CD14-positive monocyte (primary cell): ENCODE measurements at regions not wholly inside any gene's neighbourhood (a gene's known extent, or its start where the extent isn't known, plus 50 kb on each side); places are given as distances from the start of the nearest gene placed in this dataset.

Experiments used
- DNase-seq, 3 donors: peaks; one replicate each; pipeline ENCODE4 v3.0.0-alpha.2; 2011 to 2022
- H2AFZ ChIP-seq: 2 replicates; pipeline ENCODE4 v1.6.0; 2012; ENCODE audit warnings: mild to moderate bottlenecking, low read depth, low read length, inconsistent platforms; ENCODE audit not compliant: insufficient read depth, poor library complexity, severe bottlenecking
- H3K27ac ChIP-seq, 2 donors: 1 replicate in 1 of 2; 2 replicates in 1 of 2; pipeline ENCODE4 v1.5.1; 2012 to 2013; ENCODE audit warnings: low read length in 2 of 2, control low read depth in 1 of 2, inconsistent platforms in 1 of 2, low read depth in 1 of 2, mild to moderate bottlenecking in 1 of 2
- H3K27me3 ChIP-seq, 2 donors: one replicate each; pipeline versions ENCODE4 v1.6.0 to v1.6.1; 2011 to 2013; ENCODE audit warnings: low read length in 2 of 2; ENCODE audit not compliant: control insufficient read depth in 2 of 2, insufficient read depth in 2 of 2
- H3K36me3 ChIP-seq, 2 donors: replicated peaks in 1 of 2; 1 replicate in 1 of 2; 2 replicates in 1 of 2; pipeline versions ENCODE4 v1.5.1 to v1.6.1; 2012 to 2013; ENCODE audit warnings: low read length in 2 of 2, control low read depth in 1 of 2, inconsistent platforms in 1 of 2, mild to moderate bottlenecking in 1 of 2; ENCODE audit not compliant: insufficient read depth in 2 of 2, control insufficient read depth in 1 of 2
- H3K4me1 ChIP-seq, 2 donors: 1 replicate in 1 of 2; 2 replicates in 1 of 2; pipeline versions ENCODE4 v1.5.1 to v1.6.1; 2012 to 2013; ENCODE audit warnings: low read length in 2 of 2, control low read depth in 1 of 2, inconsistent platforms in 1 of 2, mild to moderate bottlenecking in 1 of 2, moderate library complexity in 1 of 2; ENCODE audit not compliant: insufficient read depth in 2 of 2, control insufficient read depth in 1 of 2
- H3K4me2 ChIP-seq: replicated peaks from 2 replicates; pipeline ENCODE3; 2012; ENCODE audit warnings: low read length, moderate library complexity, mild to moderate bottlenecking; ENCODE audit not compliant: poor library complexity, severe bottlenecking; ENCODE audit errors: extremely low read depth
- H3K4me3 ChIP-seq, 3 experiments: fragments of 200-600 bp in 1 of 3; sonication (generic) in 1 of 3; replicated peaks in 1 of 3; 1 replicate in 2 of 3; 2 replicates in 1 of 3; pipeline ENCODE4 v1.5.1; 2011 to 2013; ENCODE audit warnings: low read length in 3 of 3, mild to moderate bottlenecking in 3 of 3, control low read depth in 2 of 3, low read depth in 2 of 3, inconsistent platforms in 1 of 3, moderate library complexity in 1 of 3
- H3K79me2 ChIP-seq: 2 replicates; pipeline ENCODE4 v1.6.0; 2012; ENCODE audit warnings: mild to moderate bottlenecking, control low read depth, inconsistent platforms, low read length, moderate library complexity; ENCODE audit not compliant: insufficient read depth
- H3K9ac ChIP-seq: 2 replicates; pipeline ENCODE4 v1.6.0; 2017; ENCODE audit warnings: low read length, mild to moderate bottlenecking; ENCODE audit not compliant: insufficient read depth, poor library complexity, severe bottlenecking
- H3K9me3 ChIP-seq, 2 donors: replicated peaks in 1 of 2; 1 replicate in 1 of 2; 2 replicates in 1 of 2; pipeline versions ENCODE4 v1.5.1 to v1.6.1; 2012 to 2013; ENCODE audit warnings: low read length in 2 of 2, control low read depth in 1 of 2; ENCODE audit not compliant: control insufficient read depth in 1 of 2, insufficient read depth in 1 of 2
- H4K20me1 ChIP-seq: 2 replicates; pipeline ENCODE4 v1.6.0; 2012; ENCODE audit warnings: mild to moderate bottlenecking, low read length, control low read depth, moderate library complexity; ENCODE audit not compliant: insufficient read depth
- H3K27ac Mint-ChIP-seq, 7 donors: one replicate each; pipeline ENCODE4 v1.8.0; 2020; ENCODE audit warnings: mild to moderate bottlenecking in 7 of 7, mixed read lengths in 7 of 7, moderate library complexity in 6 of 7, inconsistent platforms in 2 of 7
- H3K27me3 Mint-ChIP-seq, 3 donors: one replicate each; pipeline ENCODE4 v1.8.0; 2021 to 2022; ENCODE audit warnings: low read depth in 3 of 3, mild to moderate bottlenecking in 3 of 3, mixed read lengths in 3 of 3, moderate library complexity in 3 of 3, inconsistent platforms in 1 of 3
- H3K36me3 Mint-ChIP-seq, 2 donors: one replicate each; pipeline ENCODE4 v1.8.0; 2020; ENCODE audit warnings: mixed read lengths in 2 of 2, inconsistent platforms in 1 of 2, mild to moderate bottlenecking in 1 of 2
- H3K4me1 Mint-ChIP-seq: one replicate; pipeline ENCODE4 v1.8.0; 2020; ENCODE audit warnings: mild to moderate bottlenecking, mixed read lengths
- H3K4me3 Mint-ChIP-seq, 2 donors: one replicate each; pipeline ENCODE4 v1.8.0; 2020; ENCODE audit warnings: mild to moderate bottlenecking in 2 of 2, mixed read lengths in 2 of 2, moderate library complexity in 1 of 2
- H3K9me3 Mint-ChIP-seq, 7 donors: one replicate each; pipeline ENCODE4 v1.8.0; 2020 to 2022; ENCODE audit warnings: mixed read lengths in 7 of 7, mild to moderate bottlenecking in 6 of 7, moderate library complexity in 6 of 7, inconsistent platforms in 2 of 7
- WGBS: methylation state at CpG from one replicate; pipeline ENCODE4 v1.1.5; 2013; ENCODE audit warnings: missing lambda C conversion rate; ENCODE audit not compliant: insufficient coverage; 5-methylcytosine and 5-hydroxymethylcytosine counted together
- intact Hi-C, 2 donors: fragments of 100-400 bp; cut with micrococcal nuclease; formaldehyde crosslinking; loops; one replicate each; pipeline versions ENCODE4 v1.15.0 to v1.15.1; 2023
- TF ChIP-seq, protein P1 (sequence below): fragments of 200-600 bp; IDR thresholded peaks from one replicate; pipeline ENCODE4 v1.8.0; 2022; ENCODE audit warnings: antibody characterized with exemption, mild to moderate bottlenecking

DNA sequence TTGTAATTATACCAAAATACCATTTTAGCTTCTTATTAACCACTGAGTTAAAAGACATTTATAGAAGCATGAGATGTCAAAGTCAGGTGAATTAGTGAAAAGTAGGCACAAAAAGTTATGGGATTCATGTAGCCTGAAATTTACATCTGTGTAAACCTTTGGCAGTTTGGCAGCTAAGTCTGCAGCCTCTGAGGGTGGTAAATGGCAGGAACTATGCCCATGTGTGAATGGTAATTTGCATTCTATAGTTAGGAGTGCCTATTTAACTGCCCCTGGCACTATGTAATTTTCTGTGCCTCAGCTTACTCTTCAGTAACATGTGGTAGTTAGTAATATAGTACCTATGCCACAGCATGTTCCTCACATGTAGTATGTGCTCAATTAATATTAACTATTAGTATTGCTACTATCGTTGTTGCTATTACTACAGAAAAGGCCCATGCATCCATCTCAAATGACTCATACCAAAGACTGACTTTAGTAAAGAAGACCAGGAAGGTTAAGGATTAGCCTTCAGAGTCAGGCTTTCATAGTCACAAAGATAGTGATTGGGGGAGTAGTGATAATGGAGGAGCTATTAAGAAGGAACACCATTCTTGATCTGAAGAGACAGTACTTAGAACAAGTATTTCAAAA lies 258.7 kb upstream of the BTG1 start:
- H3K9ac ChIP-seq, result no peak overlapping the region
- no peaks in the 10 kb centered on the region for H3K79me2 ChIP-seq
- WGBS, result no CpG with 5 or more reads among the region's 1 CpG
- no peak overlapping the region for H3K4me3 Mint-ChIP-seq
- peaks cover 11 to 14% of the 10 kb centered on the region in 2 donors for H3K4me1 ChIP-seq
- peaks cover 27% of the 10 kb centered on the region for H3K4me1 Mint-ChIP-seq
- H3K36me3 Mint-ChIP-seq, result no peaks in the 10 kb centered on the region
- peaks cover 0 to 12% (median 2%) of the 10 kb centered on the region in 7 donors for H3K9me3 Mint-ChIP-seq
- H3K4me3 ChIP-seq, result no peak overlapping the region
- H3K36me3 ChIP-seq, result no peaks in the 10 kb centered on the region
- intact Hi-C loops, result no loop called here
- no peak overlapping the region for H3K27ac ChIP-seq
- no peaks in the 10 kb centered on the region for H4K20me1 ChIP-seq
- no peak overlapping the region for H3K27ac Mint-ChIP-seq
- H3K27me3 Mint-ChIP-seq, result peaks cover 0 to 2% (median 2%) of the 10 kb centered on the region in 3 donors
- H2AFZ ChIP-seq, result no peak overlapping the region
- H3K9me3 ChIP-seq, result no peaks in the 10 kb centered on the region
- H3K27me3 ChIP-seq, result no peaks in the 10 kb centered on the region
- no peak overlapping the region for H3K4me2 ChIP-seq
- DNase-seq, result no peak
- TF ChIP-seq, protein P1, sequence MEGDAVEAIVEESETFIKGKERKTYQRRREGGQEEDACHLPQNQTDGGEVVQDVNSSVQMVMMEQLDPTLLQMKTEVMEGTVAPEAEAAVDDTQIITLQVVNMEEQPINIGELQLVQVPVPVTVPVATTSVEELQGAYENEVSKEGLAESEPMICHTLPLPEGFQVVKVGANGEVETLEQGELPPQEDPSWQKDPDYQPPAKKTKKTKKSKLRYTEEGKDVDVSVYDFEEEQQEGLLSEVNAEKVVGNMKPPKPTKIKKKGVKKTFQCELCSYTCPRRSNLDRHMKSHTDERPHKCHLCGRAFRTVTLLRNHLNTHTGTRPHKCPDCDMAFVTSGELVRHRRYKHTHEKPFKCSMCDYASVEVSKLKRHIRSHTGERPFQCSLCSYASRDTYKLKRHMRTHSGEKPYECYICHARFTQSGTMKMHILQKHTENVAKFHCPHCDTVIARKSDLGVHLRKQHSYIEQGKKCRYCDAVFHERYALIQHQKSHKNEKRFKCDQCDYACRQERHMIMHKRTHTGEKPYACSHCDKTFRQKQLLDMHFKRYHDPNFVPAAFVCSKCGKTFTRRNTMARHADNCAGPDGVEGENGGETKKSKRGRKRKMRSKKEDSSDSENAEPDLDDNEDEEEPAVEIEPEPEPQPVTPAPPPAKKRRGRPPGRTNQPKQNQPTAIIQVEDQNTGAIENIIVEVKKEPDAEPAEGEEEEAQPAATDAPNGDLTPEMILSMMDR, result no peak

DNA sequence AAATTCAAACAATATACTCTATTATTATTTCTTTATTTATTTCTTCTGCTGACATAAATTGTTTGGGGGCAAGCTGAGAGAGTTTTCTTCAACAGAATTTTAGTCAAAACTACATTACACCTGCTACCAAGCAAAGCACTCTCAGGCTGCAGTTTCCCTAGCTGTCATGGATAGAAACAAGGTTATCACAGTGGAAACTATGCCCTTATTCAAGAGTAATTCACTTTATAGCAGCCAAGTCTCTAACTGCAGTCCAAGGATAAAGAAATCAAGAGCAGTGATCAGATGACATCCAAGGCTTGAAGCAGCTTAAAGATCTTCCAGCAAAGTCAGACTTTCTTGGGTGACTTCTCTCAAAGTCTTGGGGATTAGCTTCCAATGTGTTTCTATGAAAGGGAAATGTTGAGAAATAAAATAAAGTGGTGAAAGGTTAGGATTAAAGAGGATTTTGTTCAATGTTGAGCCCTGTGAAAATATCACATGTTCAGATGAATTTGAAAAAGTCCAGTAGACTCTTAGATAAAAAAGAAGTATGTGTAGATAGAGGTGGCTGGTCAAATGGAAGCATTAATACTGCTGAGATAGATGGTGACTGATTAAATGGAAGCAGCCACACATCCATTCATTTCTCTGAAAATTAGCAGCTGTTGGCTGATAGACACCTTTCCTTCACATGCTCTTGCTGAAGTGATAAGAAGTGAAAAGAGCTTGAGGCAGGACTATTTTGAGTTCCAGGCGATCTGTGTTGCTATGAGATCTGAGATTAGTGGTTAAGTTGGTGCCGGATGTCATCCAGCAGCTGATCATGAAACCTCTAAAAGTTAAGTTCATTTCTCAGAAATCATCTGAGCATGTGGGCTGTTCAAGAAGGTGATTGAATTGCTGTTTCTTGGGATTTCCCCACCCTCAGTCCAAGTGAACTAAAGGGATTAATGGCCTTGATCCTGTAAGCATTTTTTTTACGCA lies 257.8 kb upstream of the BTG1 start:
- H4K20me1 ChIP-seq, result no peaks in the 10 kb centered on the region
- H3K27ac ChIP-seq, result no peak overlapping the region
- TF ChIP-seq, protein P1, result no peak
- H2AFZ ChIP-seq, result peak overlapping the region; percentile 6
- Mint-ChIP-seq H3K4me1 (peaks cover 28% of the 10 kb centered on the region), H3K27ac (peak overlapping the region in 1 of 7 donors; percentile 27), H3K9me3 (peaks cover 0 to 10% (median 2%) of the 10 kb centered on the region in 7 donors), H3K4me3 (no peak overlapping the region), H3K36me3 (no peaks in the 10 kb centered on the region), H3K27me3 (peaks cover 0 to 2% (median 2%) of the 10 kb centered on the region in 3 donors)
- intact Hi-C loops, result no loop called here
- H3K36me3 ChIP-seq, result no peaks in the 10 kb centered on the region
- no peaks in the 10 kb centered on the region for H3K79me2 ChIP-seq
- no peak overlapping the region for H3K4me3 ChIP-seq
- peaks cover 11 to 14% of the 10 kb centered on the region in 2 donors for H3K4me1 ChIP-seq
- H3K4me2 ChIP-seq, result no peak overlapping the region
- no peak for DNase-seq
- no peaks in the 10 kb centered on the region for H3K9me3 ChIP-seq
- H3K27me3 ChIP-seq, result no peaks in the 10 kb centered on the region
- WGBS, result no CpG with 5 or more reads among the region's 3 CpGs
- H3K9ac ChIP-seq, result no peak overlapping the region
